Retinal pigment epithelial cell (primary cell): ENCODE measurements at regions not wholly inside any gene's neighbourhood (a gene's known extent, or its start where the extent isn't known, plus 50 kb on each side); places are given as distances from the start of the nearest gene placed in this dataset.

ENCODE experiments used
- DNase-seq: peaks from one replicate; pipeline ENCODE4 v3.0.0-alpha.2; 2010; ENCODE audit warnings: low read depth
- H3K4me3 ChIP-seq: 2 replicates; pipeline ENCODE4 v1.5.1; 2011; ENCODE audit warnings: mild to moderate bottlenecking, low read length, control low read depth, moderate library complexity
- TF ChIP-seq, protein P1 (sequence below): conservative IDR thresholded peaks from 2 replicates; pipeline ENCODE4 v1.5.1; 2011; ENCODE audit warnings: low read depth, low read length, control low read depth, inconsistent platforms

DNA sequence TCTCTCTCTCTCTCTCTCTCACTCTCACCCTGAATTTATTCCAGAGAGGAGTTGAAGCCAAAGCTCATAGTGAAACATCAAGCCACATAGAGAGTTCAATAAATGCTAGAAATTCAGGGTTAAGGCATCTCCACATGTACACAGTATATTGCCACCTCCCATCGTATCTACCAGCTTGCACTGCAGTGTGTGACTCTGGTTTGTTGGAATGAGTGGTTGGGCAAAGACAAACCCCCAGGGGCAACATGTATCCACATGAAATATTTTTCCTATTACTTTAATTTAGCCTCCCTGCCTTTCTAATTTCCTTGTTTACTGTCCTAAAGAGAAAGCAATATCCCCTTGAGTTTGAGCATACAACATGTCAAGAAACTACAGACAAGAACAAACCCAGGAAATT is 247.3 kb downstream of the SPATA18 start:
- no peak for DNase-seq
- TF ChIP-seq, protein P1, sequence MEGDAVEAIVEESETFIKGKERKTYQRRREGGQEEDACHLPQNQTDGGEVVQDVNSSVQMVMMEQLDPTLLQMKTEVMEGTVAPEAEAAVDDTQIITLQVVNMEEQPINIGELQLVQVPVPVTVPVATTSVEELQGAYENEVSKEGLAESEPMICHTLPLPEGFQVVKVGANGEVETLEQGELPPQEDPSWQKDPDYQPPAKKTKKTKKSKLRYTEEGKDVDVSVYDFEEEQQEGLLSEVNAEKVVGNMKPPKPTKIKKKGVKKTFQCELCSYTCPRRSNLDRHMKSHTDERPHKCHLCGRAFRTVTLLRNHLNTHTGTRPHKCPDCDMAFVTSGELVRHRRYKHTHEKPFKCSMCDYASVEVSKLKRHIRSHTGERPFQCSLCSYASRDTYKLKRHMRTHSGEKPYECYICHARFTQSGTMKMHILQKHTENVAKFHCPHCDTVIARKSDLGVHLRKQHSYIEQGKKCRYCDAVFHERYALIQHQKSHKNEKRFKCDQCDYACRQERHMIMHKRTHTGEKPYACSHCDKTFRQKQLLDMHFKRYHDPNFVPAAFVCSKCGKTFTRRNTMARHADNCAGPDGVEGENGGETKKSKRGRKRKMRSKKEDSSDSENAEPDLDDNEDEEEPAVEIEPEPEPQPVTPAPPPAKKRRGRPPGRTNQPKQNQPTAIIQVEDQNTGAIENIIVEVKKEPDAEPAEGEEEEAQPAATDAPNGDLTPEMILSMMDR, result no peak
- H3K4me3 ChIP-seq, result no peak overlapping the region

DNA sequence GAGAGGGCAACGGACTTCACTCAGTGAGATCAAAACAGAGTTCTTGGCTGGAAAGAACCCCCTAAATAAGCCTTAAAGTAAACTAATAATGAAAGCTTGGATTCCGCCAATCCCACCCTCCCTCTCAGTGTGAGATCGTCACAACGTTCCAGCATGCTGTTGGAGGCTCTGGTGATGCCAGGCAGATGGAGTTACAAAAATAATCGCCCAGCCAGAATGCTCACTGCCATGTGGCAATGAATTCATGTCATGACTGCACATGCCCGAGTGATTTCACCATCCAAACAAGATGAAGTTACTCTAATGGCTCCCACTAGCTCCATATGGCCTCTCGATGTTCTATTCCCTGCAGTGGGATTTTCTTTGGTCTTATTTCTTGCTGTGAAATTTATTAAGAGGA is 248.0 kb downstream of the SPATA18 start:
- DNase-seq, result no peak
- TF ChIP-seq, protein P1, result no peak
- H3K4me3 ChIP-seq, result no peak overlapping the region

DNA sequence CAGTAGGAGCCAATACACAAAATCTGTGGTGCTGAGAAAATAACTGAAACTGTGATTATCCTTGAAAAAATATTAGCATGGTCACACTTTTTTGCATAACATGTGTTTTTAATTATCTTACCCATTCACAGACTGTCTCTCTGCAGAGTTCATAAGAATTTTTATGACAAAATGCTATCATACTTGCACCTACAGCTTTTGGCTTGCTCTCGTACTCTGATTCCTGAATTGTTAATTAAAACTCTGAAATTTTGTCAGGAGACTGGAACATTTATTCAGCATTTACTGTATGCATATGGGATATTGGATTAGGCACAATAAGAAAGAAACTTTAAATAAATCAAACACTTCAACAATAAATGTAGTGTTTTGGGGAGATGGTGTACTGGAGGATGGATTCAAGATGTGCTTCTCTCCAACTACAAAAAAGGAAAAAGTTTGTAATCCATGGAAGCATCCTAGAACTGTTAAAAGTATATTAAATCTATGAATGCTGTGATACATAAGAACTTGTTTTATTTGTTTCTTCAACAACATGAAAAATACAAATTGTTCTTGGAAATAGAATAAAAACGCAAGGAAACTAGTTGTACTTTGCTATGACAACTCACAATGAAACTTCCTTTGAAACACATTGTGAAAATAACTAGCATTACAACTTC is 260.5 kb downstream of the SPATA18 start:
- DNase-seq, result no peak
- H3K4me3 ChIP-seq, result no peak overlapping the region
- TF ChIP-seq, protein P1, result no peak

DNA sequence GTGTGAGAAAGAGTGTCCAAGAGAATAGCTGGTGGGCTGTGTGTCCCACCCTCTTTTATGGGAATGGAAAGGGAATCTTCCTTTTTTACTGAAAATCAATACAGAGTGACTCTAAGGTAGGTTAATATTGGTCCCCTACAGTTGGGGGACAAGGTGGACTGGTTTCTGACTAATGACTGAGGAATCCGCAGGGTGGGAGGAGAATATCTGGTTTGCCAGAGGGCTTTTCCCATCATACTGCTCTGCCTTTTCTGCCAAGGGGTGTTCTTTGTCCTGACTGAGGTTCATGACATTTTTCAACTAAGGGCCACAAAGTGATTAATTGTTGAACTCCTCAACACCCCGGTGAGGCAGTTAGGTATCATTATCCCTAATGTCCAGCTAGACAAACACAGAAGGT is 261.6 kb downstream of the SPATA18 start:
- TF ChIP-seq, protein P1, result no peak
- no peak for DNase-seq
- no peak overlapping the region for H3K4me3 ChIP-seq

DNA sequence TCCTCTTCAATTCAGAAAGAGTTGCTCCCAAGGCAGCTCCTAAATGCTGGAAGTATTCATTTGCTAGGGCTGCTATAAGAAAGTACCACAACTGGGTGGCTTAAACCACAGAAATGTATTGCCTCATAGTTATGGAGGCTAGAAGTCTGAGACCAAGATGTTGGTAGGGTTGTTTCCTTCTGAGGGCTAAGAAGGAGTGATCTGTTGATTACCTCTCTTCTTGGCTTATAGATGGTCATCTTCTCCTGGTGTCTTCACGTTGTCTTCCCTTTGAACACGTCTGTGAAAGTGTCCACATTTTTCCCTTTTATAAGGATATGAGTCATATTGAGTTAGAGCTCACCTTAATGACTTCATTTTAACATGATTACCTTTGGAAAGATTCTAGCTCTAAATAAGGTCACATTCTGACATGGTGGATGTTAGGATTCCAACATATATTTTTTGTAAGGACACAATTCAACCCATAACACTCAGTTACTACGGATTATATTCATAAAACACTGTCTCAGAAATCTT is 266.3 kb downstream of the SPATA18 start:
- DNase-seq, result no peak
- TF ChIP-seq, protein P1, result no peak
- no peak overlapping the region for H3K4me3 ChIP-seq

DNA sequence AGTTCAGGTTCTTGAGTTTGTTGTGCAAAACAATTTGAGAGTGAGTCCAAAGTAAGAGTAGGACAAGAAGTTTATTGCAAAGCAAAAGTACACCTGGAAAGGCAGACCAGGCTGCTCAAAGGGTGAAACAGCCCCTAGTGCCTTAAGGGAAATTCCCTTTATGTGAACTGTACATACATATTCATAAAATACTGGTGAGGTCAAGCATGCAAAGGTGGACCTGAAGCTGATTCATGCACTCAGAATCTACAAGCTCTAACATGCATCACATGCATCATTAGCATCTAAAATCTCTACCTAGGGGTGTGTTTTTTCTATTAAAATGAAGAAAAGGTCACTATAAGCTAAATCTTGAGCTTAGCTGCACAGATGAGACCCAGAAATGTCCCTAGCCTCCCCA is 266.9 kb downstream of the SPATA18 start:
- no peak for DNase-seq
- TF ChIP-seq, protein P1, result no peak
- H3K4me3 ChIP-seq, result no peak overlapping the region

DNA sequence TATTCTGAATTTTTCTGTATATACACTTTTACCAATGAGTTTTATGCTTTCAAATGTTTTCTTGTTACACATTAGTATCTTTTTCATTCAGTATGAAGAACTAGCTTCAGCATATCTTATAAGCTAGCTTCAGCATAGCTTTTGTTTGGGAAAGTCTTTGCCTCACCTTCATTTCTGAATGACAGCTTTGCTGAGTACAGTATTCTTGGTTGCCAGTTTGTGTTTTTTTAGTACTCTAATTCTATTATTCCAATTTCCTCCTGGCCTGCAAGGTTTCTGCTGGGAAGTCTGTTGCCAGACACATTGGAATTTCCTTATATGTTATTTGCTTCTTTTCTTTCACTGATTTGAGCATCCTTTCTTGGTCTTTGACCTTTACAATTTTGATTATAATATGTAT is 278.8 kb downstream of the SPATA18 start:
- no peak overlapping the region for H3K4me3 ChIP-seq
- TF ChIP-seq, protein P1, result no peak
- DNase-seq, result no peak
